Adipocyte (in vitro differentiated cells): ENCODE measurements at regions not wholly inside any gene's neighbourhood (a gene's known extent, or its start where the extent isn't known, plus 50 kb on each side); places are given as distances from the start of the nearest gene placed in this dataset.
A peak's percentile ranks its signal among the peaks of the same experiment; 100 is the strongest.
"Not testable (repeated sequence)": the region's sequence is repeated elsewhere in the genome, so short reads cannot be mapped to it uniquely, and the experiment has no call there.

Experiments used
- DNase-seq: peaks from one replicate; pipeline ENCODE4 v3.0.0-alpha.2; 2015; ENCODE audit warnings: low read depth
- H3K27me3 ChIP-seq: replicated peaks from 2 replicates; pipeline ENCODE4 v1.7.0; 2013; ENCODE audit warnings: mild to moderate bottlenecking, low read length, moderate library complexity; ENCODE audit not compliant: control insufficient read depth, insufficient read depth
- H3K36me3 ChIP-seq: 2 replicates; pipeline ENCODE4 v1.7.0; 2013; ENCODE audit warnings: low read length, mild to moderate bottlenecking, moderate library complexity; ENCODE audit not compliant: control insufficient read depth, insufficient read depth, severe bottlenecking
- H3K4me1 ChIP-seq: 2 replicates; pipeline ENCODE4 v1.7.0; 2013; ENCODE audit warnings: mild to moderate bottlenecking, low read length, moderate library complexity; ENCODE audit not compliant: control insufficient read depth, insufficient read depth
- H3K4me3 ChIP-seq: 2 replicates; pipeline ENCODE4 v1.7.0; 2013; ENCODE audit warnings: mild to moderate bottlenecking, low read length, moderate library complexity
- H3K9ac ChIP-seq: 2 replicates; pipeline ENCODE4 v1.7.0; 2013; ENCODE audit warnings: mild to moderate bottlenecking, low read length, moderate library complexity
- H3K9me3 ChIP-seq: 2 replicates; pipeline ENCODE4 v1.7.0; 2013; ENCODE audit warnings: mild to moderate bottlenecking, low read length, moderate library complexity; ENCODE audit not compliant: control insufficient read depth

DNA sequence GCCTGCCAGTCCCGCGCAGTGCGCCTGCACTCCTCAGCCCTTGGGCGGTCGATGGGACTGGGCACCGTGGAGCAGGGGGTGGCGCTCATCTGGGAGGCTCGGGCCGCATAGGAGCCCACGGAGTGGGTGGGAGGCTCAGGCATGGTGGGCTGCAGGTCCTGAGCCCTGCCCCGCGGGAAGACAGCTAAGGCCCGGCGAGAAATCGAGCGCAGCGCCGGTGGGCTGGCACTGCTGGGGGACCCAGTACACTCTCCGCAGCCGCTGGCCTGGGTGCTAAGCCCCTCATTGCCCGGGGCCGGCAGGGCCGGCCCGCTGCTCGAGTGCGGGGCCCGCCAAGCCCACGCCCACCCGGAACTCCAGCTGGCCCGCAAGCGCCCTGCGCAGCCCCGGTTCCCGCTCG lies 1565.3 kb downstream of the HACE1 start:
- H3K36me3 ChIP-seq, DNase-seq, H3K9me3 ChIP-seq, H3K27me3 ChIP-seq, H3K4me1 ChIP-seq, H3K4me3 ChIP-seq, H3K9ac ChIP-seq: not testable (repeated sequence)

DNA sequence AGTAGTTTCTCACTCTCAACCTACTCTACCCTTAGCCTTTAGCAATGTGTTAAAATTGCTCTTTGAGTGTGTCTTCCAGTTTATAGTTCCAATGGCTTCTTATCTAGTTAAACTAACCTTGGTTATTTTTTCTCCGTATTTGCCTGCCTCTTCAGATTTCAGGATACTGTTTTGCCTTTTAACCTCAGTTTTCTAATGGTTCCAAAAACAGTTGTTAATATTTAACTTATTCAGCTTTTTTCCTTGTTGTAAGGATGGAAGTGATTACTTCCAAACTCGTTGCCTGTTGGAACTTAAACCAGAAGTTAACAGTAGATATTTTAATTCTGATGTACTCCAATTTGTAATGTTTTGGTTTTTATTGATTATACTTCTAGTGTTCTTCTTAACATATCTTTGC lies 1574.9 kb downstream of the HACE1 start:
- Histone ChIP-seq H3K36me3 (no peaks in the 10 kb centered on the region), H3K9me3 (peaks cover 8% of the 10 kb centered on the region), H3K4me1 (no peaks in the 10 kb centered on the region), H3K27me3 (no peaks in the 10 kb centered on the region), H3K9ac (no peak overlapping the region), H3K4me3 (no peak overlapping the region)
- no peak for DNase-seq

DNA sequence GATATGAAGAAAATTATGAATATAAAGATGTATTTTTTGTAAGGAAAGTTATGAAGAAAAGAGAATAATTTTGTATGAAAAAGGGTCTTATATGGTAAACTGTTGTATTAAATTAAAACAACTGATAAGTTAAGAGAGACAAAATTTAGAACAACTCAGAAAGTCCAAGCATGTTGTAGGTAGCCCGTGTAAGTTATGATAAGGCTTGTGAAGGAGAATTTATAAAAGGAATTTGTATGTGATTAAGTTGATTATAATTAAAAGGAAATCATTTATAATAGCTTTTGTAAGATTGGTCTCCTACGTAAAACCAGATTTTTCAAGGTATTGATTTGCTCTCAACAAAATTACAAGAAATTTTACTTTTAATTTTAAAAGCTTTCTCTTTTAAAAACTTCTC lies 1579.3 kb downstream of the HACE1 start:
- Histone ChIP-seq H3K4me1 (no peaks in the 10 kb centered on the region), H3K36me3 (no peaks in the 10 kb centered on the region), H3K9ac (no peak overlapping the region), H3K4me3 (no peak overlapping the region), H3K9me3 (peaks cover 15% of the 10 kb centered on the region), H3K27me3 (no peaks in the 10 kb centered on the region)
- no peak for DNase-seq

DNA sequence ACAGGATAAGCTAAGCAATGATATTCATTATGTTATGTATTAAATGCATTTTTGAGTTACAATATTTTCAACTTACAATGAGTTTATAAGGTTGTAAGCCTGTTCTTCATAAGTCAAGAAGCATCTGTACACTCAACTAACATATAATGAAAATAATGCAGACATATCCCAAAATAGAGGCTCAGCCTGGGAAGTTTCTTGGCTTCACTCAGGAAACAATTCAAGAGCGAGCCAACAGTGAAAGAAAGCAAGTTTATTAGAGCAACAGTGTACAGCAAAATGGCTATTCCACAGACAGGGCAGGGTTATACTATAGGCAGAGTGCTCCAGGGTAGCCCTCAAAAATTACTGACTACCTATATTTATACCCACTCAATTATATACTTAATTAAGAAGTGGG lies 1581.8 kb downstream of the HACE1 start:
- Histone ChIP-seq H3K36me3 (no peaks in the 10 kb centered on the region), H3K4me3 (no peak overlapping the region), H3K27me3 (no peaks in the 10 kb centered on the region), H3K9ac (no peak overlapping the region), H3K9me3 (peaks cover 15% of the 10 kb centered on the region), H3K4me1 (no peaks in the 10 kb centered on the region)
- DNase-seq: no peak

- H3K27me3 ChIP-seq: no peaks in the 10 kb centered on the region
- H3K9me3 ChIP-seq: no peaks in the 10 kb centered on the region
- H3K36me3 ChIP-seq: no peaks in the 10 kb centered on the region
- peak; percentile 18 for DNase-seq
- H3K4me3 ChIP-seq: no peak overlapping the region
- no peaks in the 10 kb centered on the region for H3K4me1 ChIP-seq
- H3K9ac ChIP-seq: no peak overlapping the region
Measured at GRCh38 chr6:103273048-103273447, 1586.7 kb downstream of the HACE1 start.

- no peak overlapping the region for H3K9ac ChIP-seq
- H3K9me3 ChIP-seq: no peaks in the 10 kb centered on the region
- no peaks in the 10 kb centered on the region for H3K36me3 ChIP-seq
- DNase-seq: no peak
- H3K27me3 ChIP-seq: no peaks in the 10 kb centered on the region
- no peak overlapping the region for H3K4me3 ChIP-seq
- no peaks in the 10 kb centered on the region for H3K4me1 ChIP-seq
Measured at GRCh38 chr6:103269581-103269980, 1590.1 kb downstream of the HACE1 start.

- Histone ChIP-seq H3K4me1 (no peaks in the 10 kb centered on the region), H3K4me3 (no peak overlapping the region), H3K27me3 (no peaks in the 10 kb centered on the region), H3K9me3 (no peaks in the 10 kb centered on the region), H3K36me3 (no peaks in the 10 kb centered on the region), H3K9ac (no peak overlapping the region)
- DNase-seq: no peak
Measured at GRCh38 chr6:103268335-103268734, 1591.4 kb downstream of the HACE1 start.

GRCh38 chr6:103264020-103264419 lies 1595.7 kb downstream of the HACE1 start:
- no peaks in the 10 kb centered on the region for H3K4me1 ChIP-seq
- no peaks in the 10 kb centered on the region for H3K9me3 ChIP-seq
- H3K27me3 ChIP-seq: no peaks in the 10 kb centered on the region
- H3K4me3 ChIP-seq: no peak overlapping the region
- no peak for DNase-seq
- no peak overlapping the region for H3K9ac ChIP-seq
- no peaks in the 10 kb centered on the region for H3K36me3 ChIP-seq

GRCh38 chr6:103255132-103255531 lies 1604.6 kb downstream of the HACE1 start:
- H3K9me3 ChIP-seq: no peaks in the 10 kb centered on the region
- DNase-seq: no peak
- no peaks in the 10 kb centered on the region for H3K27me3 ChIP-seq
- H3K4me1 ChIP-seq: no peaks in the 10 kb centered on the region
- no peaks in the 10 kb centered on the region for H3K36me3 ChIP-seq
- H3K9ac ChIP-seq: no peak overlapping the region
- no peak overlapping the region for H3K4me3 ChIP-seq

DNA sequence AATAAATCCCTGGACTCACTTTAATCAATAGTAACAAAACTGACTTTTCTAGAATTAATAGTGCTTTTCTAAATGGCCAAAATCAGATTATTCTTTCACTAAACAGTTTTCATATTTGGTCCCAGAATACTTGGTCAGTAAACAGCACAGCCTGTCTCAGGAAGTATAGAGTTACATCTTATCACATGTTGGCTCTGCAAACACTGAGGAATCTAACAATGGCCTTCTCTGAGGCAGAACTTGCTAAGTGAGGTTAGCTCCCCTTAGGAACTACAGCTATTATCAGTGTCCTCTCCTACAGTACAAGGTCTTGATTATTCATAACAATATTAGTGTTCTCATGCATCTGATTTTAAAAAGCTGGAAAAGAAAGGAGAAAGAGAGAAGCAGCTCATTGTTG lies 1622.8 kb downstream of the HACE1 start:
- Histone ChIP-seq H3K4me1 (no peaks in the 10 kb centered on the region), H3K27me3 (no peaks in the 10 kb centered on the region), H3K9ac (no peak overlapping the region), H3K4me3 (no peak overlapping the region), H3K36me3 (no peaks in the 10 kb centered on the region), H3K9me3 (no peaks in the 10 kb centered on the region)
- no peak for DNase-seq

DNA sequence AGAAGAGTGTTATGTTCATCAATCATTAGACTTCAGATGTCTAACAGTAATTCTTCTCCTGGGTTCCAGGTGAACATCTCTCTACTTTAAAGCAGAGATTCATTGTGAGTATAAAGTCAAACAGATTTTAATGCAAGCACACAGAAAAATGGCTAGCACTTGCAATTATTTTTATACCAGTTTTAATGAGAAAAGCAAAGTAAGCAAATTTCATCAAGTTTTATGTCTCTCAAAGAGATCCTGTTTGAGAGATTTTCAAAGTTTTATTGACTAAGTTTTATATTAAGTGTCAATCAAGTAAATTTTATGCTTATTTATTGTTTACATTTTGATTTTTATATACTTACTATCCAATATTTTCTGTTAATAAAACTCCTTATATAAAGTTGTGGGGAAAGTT lies 1628.5 kb downstream of the HACE1 start:
- Histone ChIP-seq H3K27me3 (no peaks in the 10 kb centered on the region), H3K36me3 (no peaks in the 10 kb centered on the region), H3K4me3 (no peak overlapping the region), H3K4me1 (no peaks in the 10 kb centered on the region), H3K9ac (no peak overlapping the region), H3K9me3 (peaks cover 15% of the 10 kb centered on the region)
- no peak for DNase-seq

GRCh38 chr6:103215847-103216246 lies 1643.9 kb downstream of the HACE1 start:
- no peak overlapping the region for H3K9ac ChIP-seq
- DNase-seq: no peak
- no peak overlapping the region for H3K4me3 ChIP-seq
- H3K4me1 ChIP-seq: no peaks in the 10 kb centered on the region
- H3K9me3 ChIP-seq: no peaks in the 10 kb centered on the region
- no peaks in the 10 kb centered on the region for H3K36me3 ChIP-seq
- H3K27me3 ChIP-seq: no peaks in the 10 kb centered on the region
